CD14-positive monocyte (primary cell): ENCODE measurements at regions not wholly inside any gene's neighbourhood (a gene's known extent, or its start where the extent isn't known, plus 50 kb on each side); places are given as distances from the start of the nearest gene placed in this dataset.

Source experiments
- DNase-seq, 3 donors: peaks; one replicate each; pipeline ENCODE4 v3.0.0-alpha.2; 2011 to 2022
- H2AFZ ChIP-seq: 2 replicates; pipeline ENCODE4 v1.6.0; 2012; ENCODE audit warnings: mild to moderate bottlenecking, low read depth, low read length, inconsistent platforms; ENCODE audit not compliant: insufficient read depth, poor library complexity, severe bottlenecking
- H3K27ac ChIP-seq, 2 donors: 1 replicate in 1 of 2; 2 replicates in 1 of 2; pipeline ENCODE4 v1.5.1; 2012 to 2013; ENCODE audit warnings: low read length in 2 of 2, control low read depth in 1 of 2, inconsistent platforms in 1 of 2, low read depth in 1 of 2, mild to moderate bottlenecking in 1 of 2
- H3K27me3 ChIP-seq, 2 donors: one replicate each; pipeline versions ENCODE4 v1.6.0 to v1.6.1; 2011 to 2013; ENCODE audit warnings: low read length in 2 of 2; ENCODE audit not compliant: control insufficient read depth in 2 of 2, insufficient read depth in 2 of 2
- H3K36me3 ChIP-seq, 2 donors: replicated peaks in 1 of 2; 1 replicate in 1 of 2; 2 replicates in 1 of 2; pipeline versions ENCODE4 v1.5.1 to v1.6.1; 2012 to 2013; ENCODE audit warnings: low read length in 2 of 2, control low read depth in 1 of 2, inconsistent platforms in 1 of 2, mild to moderate bottlenecking in 1 of 2; ENCODE audit not compliant: insufficient read depth in 2 of 2, control insufficient read depth in 1 of 2
- H3K4me1 ChIP-seq, 2 donors: 1 replicate in 1 of 2; 2 replicates in 1 of 2; pipeline versions ENCODE4 v1.5.1 to v1.6.1; 2012 to 2013; ENCODE audit warnings: low read length in 2 of 2, control low read depth in 1 of 2, inconsistent platforms in 1 of 2, mild to moderate bottlenecking in 1 of 2, moderate library complexity in 1 of 2; ENCODE audit not compliant: insufficient read depth in 2 of 2, control insufficient read depth in 1 of 2
- H3K4me2 ChIP-seq: replicated peaks from 2 replicates; pipeline ENCODE3; 2012; ENCODE audit warnings: low read length, moderate library complexity, mild to moderate bottlenecking; ENCODE audit not compliant: poor library complexity, severe bottlenecking; ENCODE audit errors: extremely low read depth
- H3K4me3 ChIP-seq, 3 experiments: fragments of 200-600 bp in 1 of 3; sonication (generic) in 1 of 3; replicated peaks in 1 of 3; 1 replicate in 2 of 3; 2 replicates in 1 of 3; pipeline ENCODE4 v1.5.1; 2011 to 2013; ENCODE audit warnings: low read length in 3 of 3, mild to moderate bottlenecking in 3 of 3, control low read depth in 2 of 3, low read depth in 2 of 3, inconsistent platforms in 1 of 3, moderate library complexity in 1 of 3
- H3K79me2 ChIP-seq: 2 replicates; pipeline ENCODE4 v1.6.0; 2012; ENCODE audit warnings: mild to moderate bottlenecking, control low read depth, inconsistent platforms, low read length, moderate library complexity; ENCODE audit not compliant: insufficient read depth
- H3K9ac ChIP-seq: 2 replicates; pipeline ENCODE4 v1.6.0; 2017; ENCODE audit warnings: low read length, mild to moderate bottlenecking; ENCODE audit not compliant: insufficient read depth, poor library complexity, severe bottlenecking
- H3K9me3 ChIP-seq, 2 donors: replicated peaks in 1 of 2; 1 replicate in 1 of 2; 2 replicates in 1 of 2; pipeline versions ENCODE4 v1.5.1 to v1.6.1; 2012 to 2013; ENCODE audit warnings: low read length in 2 of 2, control low read depth in 1 of 2; ENCODE audit not compliant: control insufficient read depth in 1 of 2, insufficient read depth in 1 of 2
- H4K20me1 ChIP-seq: 2 replicates; pipeline ENCODE4 v1.6.0; 2012; ENCODE audit warnings: mild to moderate bottlenecking, low read length, control low read depth, moderate library complexity; ENCODE audit not compliant: insufficient read depth
- H3K27ac Mint-ChIP-seq, 7 donors: one replicate each; pipeline ENCODE4 v1.8.0; 2020; ENCODE audit warnings: mild to moderate bottlenecking in 7 of 7, mixed read lengths in 7 of 7, moderate library complexity in 6 of 7, inconsistent platforms in 2 of 7
- H3K27me3 Mint-ChIP-seq, 3 donors: one replicate each; pipeline ENCODE4 v1.8.0; 2021 to 2022; ENCODE audit warnings: low read depth in 3 of 3, mild to moderate bottlenecking in 3 of 3, mixed read lengths in 3 of 3, moderate library complexity in 3 of 3, inconsistent platforms in 1 of 3
- H3K36me3 Mint-ChIP-seq, 2 donors: one replicate each; pipeline ENCODE4 v1.8.0; 2020; ENCODE audit warnings: mixed read lengths in 2 of 2, inconsistent platforms in 1 of 2, mild to moderate bottlenecking in 1 of 2
- H3K4me1 Mint-ChIP-seq: one replicate; pipeline ENCODE4 v1.8.0; 2020; ENCODE audit warnings: mild to moderate bottlenecking, mixed read lengths
- H3K4me3 Mint-ChIP-seq, 2 donors: one replicate each; pipeline ENCODE4 v1.8.0; 2020; ENCODE audit warnings: mild to moderate bottlenecking in 2 of 2, mixed read lengths in 2 of 2, moderate library complexity in 1 of 2
- H3K9me3 Mint-ChIP-seq, 7 donors: one replicate each; pipeline ENCODE4 v1.8.0; 2020 to 2022; ENCODE audit warnings: mixed read lengths in 7 of 7, mild to moderate bottlenecking in 6 of 7, moderate library complexity in 6 of 7, inconsistent platforms in 2 of 7
- WGBS: methylation state at CpG from one replicate; pipeline ENCODE4 v1.1.5; 2013; ENCODE audit warnings: missing lambda C conversion rate; ENCODE audit not compliant: insufficient coverage; 5-methylcytosine and 5-hydroxymethylcytosine counted together
- intact Hi-C, 2 donors: fragments of 100-400 bp; cut with micrococcal nuclease; formaldehyde crosslinking; loops; one replicate each; pipeline versions ENCODE4 v1.15.0 to v1.15.1; 2023
- TF ChIP-seq, protein P1 (sequence below): fragments of 200-600 bp; IDR thresholded peaks from one replicate; pipeline ENCODE4 v1.8.0; 2022; ENCODE audit warnings: antibody characterized with exemption, mild to moderate bottlenecking

DNA sequence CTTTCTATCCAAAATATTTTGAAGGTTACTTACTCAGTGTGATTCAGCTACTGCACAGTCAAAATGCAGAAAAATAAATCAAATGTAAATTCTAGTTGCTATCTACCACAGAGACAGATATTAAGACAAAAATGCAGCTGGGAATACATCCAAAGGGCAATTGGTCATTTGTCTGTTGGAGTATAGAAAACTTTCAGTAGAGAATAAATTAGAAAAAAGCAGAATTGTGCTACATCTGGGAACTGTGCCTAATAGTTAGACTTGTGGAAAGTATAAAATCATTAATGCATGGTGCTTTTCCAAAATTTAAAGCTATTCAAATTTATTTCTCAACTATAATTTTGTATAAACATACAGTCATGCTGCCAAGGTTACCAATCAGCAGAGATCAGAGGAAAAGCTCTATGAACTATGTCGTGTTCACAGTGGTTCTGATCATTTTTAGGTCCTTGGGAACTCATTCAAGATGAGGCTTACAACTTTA lies 1635.8 kb downstream of the PCDH9 start:
- H3K4me1 ChIP-seq, result no peaks in the 10 kb centered on the region
- H3K9me3 ChIP-seq, result no peaks in the 10 kb centered on the region
- peaks cover 0 to 9% (median 4%) of the 10 kb centered on the region in 7 donors for H3K9me3 Mint-ChIP-seq
- no peak overlapping the region for H3K27ac ChIP-seq
- no peaks in the 10 kb centered on the region for H3K36me3 ChIP-seq
- no peak overlapping the region for H3K27ac Mint-ChIP-seq
- no peaks in the 10 kb centered on the region for H3K4me1 Mint-ChIP-seq
- no peak overlapping the region for H3K4me2 ChIP-seq
- H3K79me2 ChIP-seq, result no peaks in the 10 kb centered on the region
- no peak overlapping the region for H3K4me3 Mint-ChIP-seq
- no peaks in the 10 kb centered on the region for H3K27me3 Mint-ChIP-seq
- no peak overlapping the region for H3K4me3 ChIP-seq
- H4K20me1 ChIP-seq, result no peaks in the 10 kb centered on the region
- DNase-seq, result no peak
- intact Hi-C loops, result no loop called here
- 80% methylated on average over 1 of the region's 1 CpG for WGBS
- no peaks in the 10 kb centered on the region for H3K36me3 Mint-ChIP-seq
- H2AFZ ChIP-seq, result no peak overlapping the region
- H3K27me3 ChIP-seq, result no peaks in the 10 kb centered on the region
- TF ChIP-seq, protein P1, sequence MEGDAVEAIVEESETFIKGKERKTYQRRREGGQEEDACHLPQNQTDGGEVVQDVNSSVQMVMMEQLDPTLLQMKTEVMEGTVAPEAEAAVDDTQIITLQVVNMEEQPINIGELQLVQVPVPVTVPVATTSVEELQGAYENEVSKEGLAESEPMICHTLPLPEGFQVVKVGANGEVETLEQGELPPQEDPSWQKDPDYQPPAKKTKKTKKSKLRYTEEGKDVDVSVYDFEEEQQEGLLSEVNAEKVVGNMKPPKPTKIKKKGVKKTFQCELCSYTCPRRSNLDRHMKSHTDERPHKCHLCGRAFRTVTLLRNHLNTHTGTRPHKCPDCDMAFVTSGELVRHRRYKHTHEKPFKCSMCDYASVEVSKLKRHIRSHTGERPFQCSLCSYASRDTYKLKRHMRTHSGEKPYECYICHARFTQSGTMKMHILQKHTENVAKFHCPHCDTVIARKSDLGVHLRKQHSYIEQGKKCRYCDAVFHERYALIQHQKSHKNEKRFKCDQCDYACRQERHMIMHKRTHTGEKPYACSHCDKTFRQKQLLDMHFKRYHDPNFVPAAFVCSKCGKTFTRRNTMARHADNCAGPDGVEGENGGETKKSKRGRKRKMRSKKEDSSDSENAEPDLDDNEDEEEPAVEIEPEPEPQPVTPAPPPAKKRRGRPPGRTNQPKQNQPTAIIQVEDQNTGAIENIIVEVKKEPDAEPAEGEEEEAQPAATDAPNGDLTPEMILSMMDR, result no peak
- no peak overlapping the region for H3K9ac ChIP-seq

DNA sequence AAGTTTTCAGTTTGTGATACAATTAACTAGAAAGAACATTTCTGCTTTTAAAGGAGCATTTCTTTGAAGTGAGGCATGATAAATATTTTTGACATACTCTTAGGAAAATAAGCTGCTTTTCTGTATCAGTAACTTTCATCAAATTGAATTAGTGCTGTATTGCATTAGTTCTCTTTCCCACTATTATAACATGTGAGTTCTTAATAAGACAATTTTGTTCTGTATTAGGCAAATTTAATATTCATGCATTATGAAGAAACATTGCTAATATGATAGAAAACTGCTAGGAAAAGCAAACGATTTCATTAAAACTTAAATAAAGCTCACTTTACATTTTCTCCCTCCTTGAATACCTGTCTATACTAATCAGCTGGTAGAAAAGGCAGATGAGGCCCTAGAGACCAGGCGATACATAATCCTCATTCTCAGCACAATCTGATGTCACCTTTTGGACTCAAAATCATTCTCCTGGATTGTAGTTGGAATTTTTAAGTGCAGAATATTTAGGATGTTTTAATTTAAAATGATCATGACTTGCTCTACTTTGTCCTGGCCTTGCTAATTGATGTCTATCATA lies 1636.8 kb downstream of the PCDH9 start:
- WGBS, result no CpG with 5 or more reads among the region's 2 CpGs
- H4K20me1 ChIP-seq, result no peaks in the 10 kb centered on the region
- TF ChIP-seq, protein P1, result no peak

More for the DNA sequence above, 1636.8 kb downstream of the PCDH9 start:
- Mint-ChIP-seq H3K4me1 (no peaks in the 10 kb centered on the region), H3K27me3 (no peaks in the 10 kb centered on the region), H3K27ac (no peak overlapping the region), H3K36me3 (no peaks in the 10 kb centered on the region), H3K4me3 (no peak overlapping the region), H3K9me3 (peaks cover 0 to 11% (median 3%) of the 10 kb centered on the region in 7 donors)
- H3K9me3 ChIP-seq, result no peaks in the 10 kb centered on the region
- H3K36me3 ChIP-seq, result no peaks in the 10 kb centered on the region
- no peak overlapping the region for H3K27ac ChIP-seq
- intact Hi-C loops, result no loop called here
- H3K4me3 ChIP-seq, result no peak overlapping the region
- no peak overlapping the region for H2AFZ ChIP-seq
- H3K27me3 ChIP-seq, result no peaks in the 10 kb centered on the region
- no peak overlapping the region for H3K4me2 ChIP-seq
- H3K4me1 ChIP-seq, result no peaks in the 10 kb centered on the region
- H3K9ac ChIP-seq, result no peak overlapping the region
- no peaks in the 10 kb centered on the region for H3K79me2 ChIP-seq
- DNase-seq, result no peak
